Transverse colon (tissue), 4 donors: ENCODE measurements at regions not wholly inside any gene's neighbourhood (a gene's known extent, or its start where the extent isn't known, plus 50 kb on each side); places are given as distances from the start of the nearest gene placed in this dataset.

Source experiments
- CTCF ChIP-seq, 5 experiments: fragments of 200-600 bp in 3 of 5; fragments of 450-650 bp in 2 of 5; sonication (generic) in 3 of 5; IDR thresholded peaks; 1 replicate in 2 of 5; 2 replicates in 3 of 5; pipeline ENCODE4 v1.5.1; 2016 to 2017; ENCODE audit warnings: antibody characterized with exemption in 5 of 5, inconsistent platforms in 3 of 5, mild to moderate bottlenecking in 2 of 5, moderate library complexity in 1 of 5
- EP300 ChIP-seq: sonication (generic); formaldehyde crosslinking; IDR thresholded peaks from one replicate; pipeline ENCODE4 v1.6.1; 2017; ENCODE audit warnings: antibody characterized with exemption, low read depth
- POLR2A ChIP-seq: fragments of 450-650 bp; IDR thresholded peaks from one replicate; pipeline ENCODE4 v1.6.1; 2016; ENCODE audit warnings: antibody characterized with exemption, mild to moderate bottlenecking, moderate library complexity
- POLR2AphosphoS5 ChIP-seq, 3 donors: sonication (generic); formaldehyde crosslinking; IDR thresholded peaks; one replicate each; pipeline ENCODE4 v1.6.1; 2016; ENCODE audit warnings: antibody characterized with exemption in 3 of 3

- TF ChIP-seq CTCF (IDR thresholded peaks at IDR 0.05) (no peak), POLR2A (no peak), POLR2AphosphoS5 (IDR thresholded peaks at IDR 0.05) (no peak), EP300 (no peak)
Observed at GRCh38 chr5:148774313-148774712, 52.1 kb upstream of the ADRB2 start.
